ENCODE measurements at regions not wholly inside any gene's neighbourhood (a gene's known extent, or its start where the extent isn't known, plus 50 kb on each side); places are given as distances from the start of the nearest gene placed in this dataset.
"Not testable (repeated sequence)": the region's sequence is repeated elsewhere in the genome, so short reads cannot be mapped to it uniquely, and the experiment has no call there.

GRCh38 chr5:9841516-9842170, 211.5 kb upstream of the TAS2R1 start:
- no peak for DNase-seq

DNA sequence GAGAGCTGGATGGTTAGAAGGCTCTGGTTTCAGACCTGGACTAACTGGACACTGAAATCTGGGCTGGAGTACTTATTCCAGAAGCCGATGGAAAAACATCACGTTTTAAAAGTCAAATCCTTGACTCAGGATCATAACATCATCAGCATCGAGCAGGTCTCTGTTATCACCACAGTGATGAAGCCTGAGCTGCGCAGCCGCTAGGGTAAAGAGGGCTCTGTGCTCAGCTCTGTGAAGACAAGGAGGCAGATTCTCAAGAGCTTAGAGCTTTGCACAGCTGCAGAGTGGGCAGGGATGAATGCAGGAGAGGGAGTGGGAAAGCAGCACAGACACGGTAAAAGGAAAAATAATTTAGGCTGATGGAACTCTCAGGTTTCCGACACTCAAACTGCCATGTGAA, 208.8 kb upstream of the TAS2R1 start:
- no peak for DNase-seq

- DNase-seq, result no peak
Observed at GRCh38 chr5:9834871-9835770, 205.0 kb upstream of the TAS2R1 start.

- DNase-seq, result no peak
Observed at GRCh38 chr5:9833871-9834270, 203.7 kb upstream of the TAS2R1 start.

GRCh38 chr5:9832921-9833320, 202.8 kb upstream of the TAS2R1 start:
- DNase-seq, result no peak

GRCh38 chr5:9831823-9832222, 201.7 kb upstream of the TAS2R1 start:
- DNase-seq, result no peak

DNA sequence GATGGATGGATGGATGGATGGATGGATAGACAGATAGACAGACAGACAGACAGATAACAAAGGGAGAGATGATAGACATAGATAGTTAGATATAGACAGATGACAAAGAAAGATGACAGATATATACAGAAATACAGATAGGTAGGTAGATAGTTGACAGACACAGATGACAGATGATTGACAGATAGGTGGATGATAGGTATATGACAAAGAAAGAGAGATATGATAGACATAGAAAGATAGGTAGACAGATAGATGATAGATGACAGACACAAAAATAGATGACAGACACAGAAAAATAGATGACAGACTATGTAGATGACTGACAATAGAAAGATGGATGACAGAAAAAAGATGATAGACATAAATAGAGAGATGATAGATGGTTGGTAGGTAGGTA, 200.0 kb upstream of the TAS2R1 start:
- DNase-seq, result no peak

- no peak for DNase-seq
Observed at GRCh38 chr5:9829621-9830020, 199.5 kb upstream of the TAS2R1 start.

- DNase-seq, result no peak
Observed at GRCh38 chr5:9820691-9821449, 190.7 kb upstream of the TAS2R1 start.

DNA sequence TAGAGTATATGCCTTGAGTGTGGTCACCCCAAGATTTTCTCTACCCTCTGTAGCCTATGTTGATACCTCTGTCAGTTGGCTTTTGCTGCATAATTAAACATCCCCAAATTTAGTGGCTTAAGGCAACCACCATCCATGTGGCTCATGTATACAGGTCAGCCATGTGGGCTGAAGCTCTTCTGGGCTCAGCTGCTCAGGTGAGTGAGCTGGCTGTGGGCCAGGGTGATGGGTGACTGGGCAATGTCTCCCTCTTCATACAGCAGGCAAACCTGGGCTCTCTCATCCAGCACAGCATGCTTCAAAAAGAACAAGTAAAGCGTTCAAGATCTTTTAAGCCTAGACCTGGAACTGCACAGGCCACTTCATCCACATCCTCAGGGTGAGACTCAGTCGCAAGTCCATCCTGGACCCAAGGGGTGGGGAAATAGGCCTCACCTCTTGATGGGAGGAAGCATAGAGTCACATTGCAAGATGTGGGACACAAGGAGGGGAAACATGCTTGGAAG, 188.2 kb upstream of the TAS2R1 start:
- DNase-seq, result no peak

- no peak for DNase-seq
Observed at GRCh38 chr5:9817819-9818218, 187.7 kb upstream of the TAS2R1 start.

GRCh38 chr5:9815051-9815450, 184.9 kb upstream of the TAS2R1 start:
- no peak for DNase-seq

- DNase-seq, result no peak
Observed at GRCh38 chr5:9813305-9813704, 183.2 kb upstream of the TAS2R1 start.

- not testable (repeated sequence) for DNase-seq
Observed at GRCh38 chr5:9807366-9807765, 177.2 kb upstream of the TAS2R1 start.

- no peak for DNase-seq
Observed at GRCh38 chr5:9801908-9802307, 171.8 kb upstream of the TAS2R1 start.

DNA sequence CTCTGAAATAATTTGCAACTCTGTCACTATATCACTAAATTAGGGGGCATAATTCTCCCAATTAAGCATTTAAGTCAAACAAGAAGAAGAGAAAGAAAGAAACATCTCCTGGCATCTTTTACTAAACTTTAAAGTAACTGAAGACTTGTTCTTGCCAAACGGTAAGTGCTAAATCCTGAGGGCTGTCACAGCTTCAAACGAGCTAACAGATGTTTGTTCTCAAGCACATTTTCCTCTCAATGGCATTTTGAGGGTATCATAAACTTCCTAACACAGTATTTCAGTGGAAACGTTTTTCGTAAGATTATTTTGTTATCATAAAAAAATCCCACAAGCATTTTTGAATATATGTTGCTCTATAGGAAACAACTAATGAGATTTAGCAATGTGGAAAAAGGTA, 169.5 kb upstream of the TAS2R1 start:
- no peak for DNase-seq

GRCh38 chr5:9790276-9790675, 160.1 kb upstream of the TAS2R1 start:
- no peak for DNase-seq

- DNase-seq, result no peak
Observed at GRCh38 chr5:9789777-9790176, 159.6 kb upstream of the TAS2R1 start.

GRCh38 chr5:9787861-9788600, 157.9 kb upstream of the TAS2R1 start:
- no peak for DNase-seq

GRCh38 chr5:9786380-9787360, 156.5 kb upstream of the TAS2R1 start:
- no peak for DNase-seq

- no peak for DNase-seq
Observed at GRCh38 chr5:9785751-9786150, 155.6 kb upstream of the TAS2R1 start.

Data from Kasumi-1 (cell line).